HL-60 (cell line): ENCODE measurements at regions not wholly inside any gene's neighbourhood (a gene's known extent, or its start where the extent isn't known, plus 50 kb on each side); places are given as distances from the start of the nearest gene placed in this dataset.

Experiments
- GABPA ChIP-seq: IDR thresholded peaks from 2 replicates; pipeline ENCODE4 v1.6.1; 2012; ENCODE audit warnings: low read depth
- POLR2AphosphoS5 ChIP-seq: IDR thresholded peaks from 2 replicates; pipeline ENCODE4 v1.6.1; 2012; ENCODE audit warnings: low read depth
- TF ChIP-seq, protein P1 (sequence below): IDR thresholded peaks from one replicate; pipeline ENCODE4 v1.5.1; 2011; ENCODE audit warnings: low read length, control low read depth, inconsistent platforms; ENCODE audit not compliant: insufficient read depth
- TF ChIP-seq, protein P2 (sequence below): IDR thresholded peaks from 2 replicates; pipeline ENCODE4 v1.6.1; 2012; ENCODE audit warnings: low read depth; ENCODE audit not compliant: insufficient replicate concordance

DNA sequence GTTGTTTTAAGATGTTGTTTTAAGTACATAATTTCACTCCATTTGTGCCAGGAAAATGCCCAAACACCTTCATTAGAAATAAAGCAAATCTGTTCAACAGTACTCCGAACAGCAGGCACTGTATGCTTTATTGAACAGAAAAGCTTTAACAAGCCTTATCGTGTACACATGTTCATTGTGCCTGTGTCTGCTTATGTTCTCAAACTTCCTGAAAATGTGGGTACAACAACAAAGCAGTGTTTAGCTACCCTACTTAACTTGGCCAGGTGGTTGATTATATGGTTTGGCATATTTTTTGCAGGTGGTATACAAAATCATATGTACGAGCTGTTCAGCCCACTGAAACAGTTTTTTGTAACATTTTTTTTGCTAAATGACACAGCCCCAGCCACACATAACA, 718.0 kb downstream of the DACH1 start:
- no peak for TF ChIP-seq GABPA
- TF ChIP-seq, protein P1, sequence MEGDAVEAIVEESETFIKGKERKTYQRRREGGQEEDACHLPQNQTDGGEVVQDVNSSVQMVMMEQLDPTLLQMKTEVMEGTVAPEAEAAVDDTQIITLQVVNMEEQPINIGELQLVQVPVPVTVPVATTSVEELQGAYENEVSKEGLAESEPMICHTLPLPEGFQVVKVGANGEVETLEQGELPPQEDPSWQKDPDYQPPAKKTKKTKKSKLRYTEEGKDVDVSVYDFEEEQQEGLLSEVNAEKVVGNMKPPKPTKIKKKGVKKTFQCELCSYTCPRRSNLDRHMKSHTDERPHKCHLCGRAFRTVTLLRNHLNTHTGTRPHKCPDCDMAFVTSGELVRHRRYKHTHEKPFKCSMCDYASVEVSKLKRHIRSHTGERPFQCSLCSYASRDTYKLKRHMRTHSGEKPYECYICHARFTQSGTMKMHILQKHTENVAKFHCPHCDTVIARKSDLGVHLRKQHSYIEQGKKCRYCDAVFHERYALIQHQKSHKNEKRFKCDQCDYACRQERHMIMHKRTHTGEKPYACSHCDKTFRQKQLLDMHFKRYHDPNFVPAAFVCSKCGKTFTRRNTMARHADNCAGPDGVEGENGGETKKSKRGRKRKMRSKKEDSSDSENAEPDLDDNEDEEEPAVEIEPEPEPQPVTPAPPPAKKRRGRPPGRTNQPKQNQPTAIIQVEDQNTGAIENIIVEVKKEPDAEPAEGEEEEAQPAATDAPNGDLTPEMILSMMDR, result no peak
- TF ChIP-seq, protein P2, sequence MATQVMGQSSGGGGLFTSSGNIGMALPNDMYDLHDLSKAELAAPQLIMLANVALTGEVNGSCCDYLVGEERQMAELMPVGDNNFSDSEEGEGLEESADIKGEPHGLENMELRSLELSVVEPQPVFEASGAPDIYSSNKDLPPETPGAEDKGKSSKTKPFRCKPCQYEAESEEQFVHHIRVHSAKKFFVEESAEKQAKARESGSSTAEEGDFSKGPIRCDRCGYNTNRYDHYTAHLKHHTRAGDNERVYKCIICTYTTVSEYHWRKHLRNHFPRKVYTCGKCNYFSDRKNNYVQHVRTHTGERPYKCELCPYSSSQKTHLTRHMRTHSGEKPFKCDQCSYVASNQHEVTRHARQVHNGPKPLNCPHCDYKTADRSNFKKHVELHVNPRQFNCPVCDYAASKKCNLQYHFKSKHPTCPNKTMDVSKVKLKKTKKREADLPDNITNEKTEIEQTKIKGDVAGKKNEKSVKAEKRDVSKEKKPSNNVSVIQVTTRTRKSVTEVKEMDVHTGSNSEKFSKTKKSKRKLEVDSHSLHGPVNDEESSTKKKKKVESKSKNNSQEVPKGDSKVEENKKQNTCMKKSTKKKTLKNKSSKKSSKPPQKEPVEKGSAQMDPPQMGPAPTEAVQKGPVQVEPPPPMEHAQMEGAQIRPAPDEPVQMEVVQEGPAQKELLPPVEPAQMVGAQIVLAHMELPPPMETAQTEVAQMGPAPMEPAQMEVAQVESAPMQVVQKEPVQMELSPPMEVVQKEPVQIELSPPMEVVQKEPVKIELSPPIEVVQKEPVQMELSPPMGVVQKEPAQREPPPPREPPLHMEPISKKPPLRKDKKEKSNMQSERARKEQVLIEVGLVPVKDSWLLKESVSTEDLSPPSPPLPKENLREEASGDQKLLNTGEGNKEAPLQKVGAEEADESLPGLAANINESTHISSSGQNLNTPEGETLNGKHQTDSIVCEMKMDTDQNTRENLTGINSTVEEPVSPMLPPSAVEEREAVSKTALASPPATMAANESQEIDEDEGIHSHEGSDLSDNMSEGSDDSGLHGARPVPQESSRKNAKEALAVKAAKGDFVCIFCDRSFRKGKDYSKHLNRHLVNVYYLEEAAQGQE, result no peak
- no peak for TF ChIP-seq POLR2AphosphoS5
